NB4 (cell line): ENCODE measurements at regions not wholly inside any gene's neighbourhood (a gene's known extent, or its start where the extent isn't known, plus 50 kb on each side); places are given as distances from the start of the nearest gene placed in this dataset.
A peak's percentile ranks its signal among the peaks of the same experiment; 100 is the strongest.

Experiments
- DNase-seq: peaks from one replicate; pipeline ENCODE4 v3.0.0; 2010; ENCODE audit warnings: low read depth
- H3K4me3 ChIP-seq: one replicate; pipeline ENCODE4 v1.5.1; 2011; ENCODE audit warnings: mild to moderate bottlenecking, low read depth, low read length, moderate library complexity
- MYC ChIP-seq: IDR thresholded peaks from 2 replicates; pipeline ENCODE4 v1.6.1; 2011; ENCODE audit warnings: low read depth, low read length
- POLR2A ChIP-seq: IDR thresholded peaks from 2 replicates; pipeline ENCODE4 v1.6.1; 2011; ENCODE audit warnings: mild to moderate bottlenecking; ENCODE audit not compliant: insufficient read length; ENCODE audit errors: extremely low read depth
- TF ChIP-seq, protein P1 (sequence below): IDR thresholded peaks from 2 replicates; pipeline ENCODE4 v1.6.1; 2011; ENCODE audit warnings: low read depth, low read length
- TF ChIP-seq, protein P2 (sequence below): IDR thresholded peaks from one replicate; pipeline ENCODE4 v1.5.1; 2012; ENCODE audit warnings: low read depth, low read length

DNA sequence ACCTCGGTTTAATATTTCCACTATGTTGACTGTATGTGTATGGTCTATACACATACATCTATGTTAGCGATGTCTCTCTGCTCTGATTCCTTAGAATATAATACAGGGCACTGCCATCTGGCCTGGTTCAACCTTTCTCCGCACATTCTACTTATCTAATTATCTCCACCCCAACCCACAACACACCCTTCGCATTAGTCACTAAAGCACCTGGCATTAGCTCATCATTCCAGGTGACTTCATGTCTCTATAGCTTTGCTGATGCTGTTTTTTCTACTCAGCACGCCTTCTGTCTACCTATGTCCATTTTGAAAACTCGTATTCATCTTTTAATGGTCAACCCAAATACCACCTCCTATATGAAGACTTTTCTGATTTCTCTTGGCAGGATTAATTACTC lies 425.2 kb upstream of the RASGEF1B start:
- H3K4me3 ChIP-seq = no peak overlapping the region
- TF ChIP-seq, protein P1, sequence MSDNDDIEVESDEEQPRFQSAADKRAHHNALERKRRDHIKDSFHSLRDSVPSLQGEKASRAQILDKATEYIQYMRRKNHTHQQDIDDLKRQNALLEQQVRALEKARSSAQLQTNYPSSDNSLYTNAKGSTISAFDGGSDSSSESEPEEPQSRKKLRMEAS = no peak
- TF ChIP-seq, protein P2, sequence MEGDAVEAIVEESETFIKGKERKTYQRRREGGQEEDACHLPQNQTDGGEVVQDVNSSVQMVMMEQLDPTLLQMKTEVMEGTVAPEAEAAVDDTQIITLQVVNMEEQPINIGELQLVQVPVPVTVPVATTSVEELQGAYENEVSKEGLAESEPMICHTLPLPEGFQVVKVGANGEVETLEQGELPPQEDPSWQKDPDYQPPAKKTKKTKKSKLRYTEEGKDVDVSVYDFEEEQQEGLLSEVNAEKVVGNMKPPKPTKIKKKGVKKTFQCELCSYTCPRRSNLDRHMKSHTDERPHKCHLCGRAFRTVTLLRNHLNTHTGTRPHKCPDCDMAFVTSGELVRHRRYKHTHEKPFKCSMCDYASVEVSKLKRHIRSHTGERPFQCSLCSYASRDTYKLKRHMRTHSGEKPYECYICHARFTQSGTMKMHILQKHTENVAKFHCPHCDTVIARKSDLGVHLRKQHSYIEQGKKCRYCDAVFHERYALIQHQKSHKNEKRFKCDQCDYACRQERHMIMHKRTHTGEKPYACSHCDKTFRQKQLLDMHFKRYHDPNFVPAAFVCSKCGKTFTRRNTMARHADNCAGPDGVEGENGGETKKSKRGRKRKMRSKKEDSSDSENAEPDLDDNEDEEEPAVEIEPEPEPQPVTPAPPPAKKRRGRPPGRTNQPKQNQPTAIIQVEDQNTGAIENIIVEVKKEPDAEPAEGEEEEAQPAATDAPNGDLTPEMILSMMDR = no peak
- TF ChIP-seq MYC (no peak), POLR2A (no peak)
- no peak for DNase-seq

DNA sequence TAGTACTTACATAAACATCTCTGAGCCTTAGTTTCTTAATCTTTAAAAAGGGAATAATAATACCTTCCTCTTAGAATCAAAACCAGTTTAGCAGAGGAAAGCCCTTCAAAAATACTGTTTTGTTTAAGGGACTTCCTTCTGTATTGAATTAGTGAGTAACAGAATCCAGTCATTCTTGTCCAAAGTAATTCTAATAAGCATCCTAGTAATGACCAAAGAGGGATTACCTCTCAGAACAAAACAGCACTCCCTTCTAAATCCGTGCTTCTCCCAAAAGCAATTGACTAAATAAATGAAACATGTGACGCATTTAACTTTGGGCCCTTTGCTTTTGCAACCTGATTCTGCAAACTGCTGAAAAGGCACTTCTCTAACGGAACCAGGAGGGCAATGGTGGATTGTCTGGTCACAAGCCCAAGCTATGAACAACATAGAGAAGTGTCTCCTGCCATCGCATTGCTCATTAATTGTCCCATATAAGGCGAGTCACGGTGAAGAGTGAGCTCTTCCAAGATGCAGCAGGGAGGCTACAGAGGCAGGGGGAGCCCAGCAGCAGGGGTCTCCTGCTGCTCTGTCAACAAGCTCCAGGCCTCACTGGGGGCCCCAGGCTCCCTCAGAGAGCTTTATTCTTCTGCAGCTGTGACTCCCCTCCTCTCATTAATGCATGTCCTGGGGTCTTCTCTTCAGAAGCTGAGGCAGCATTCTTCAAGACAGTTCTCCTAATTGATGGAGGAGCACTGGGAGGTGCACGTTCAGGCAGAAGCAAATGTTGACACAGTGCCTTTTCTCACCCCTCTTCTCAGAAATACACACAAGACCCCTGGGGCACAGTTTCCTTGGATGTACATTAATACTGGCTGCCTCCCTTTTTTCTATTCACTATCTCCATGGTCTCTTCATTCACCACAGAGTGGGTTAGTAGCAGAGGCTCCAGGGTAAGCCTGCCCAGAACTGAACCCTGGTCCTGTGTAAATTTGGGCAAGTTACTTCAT lies 419.6 kb upstream of the RASGEF1B start:
- no peak for DNase-seq
- no peak overlapping the region for H3K4me3 ChIP-seq
- TF ChIP-seq, protein P2 = no peak
- TF ChIP-seq POLR2A (no peak), MYC (no peak)
- TF ChIP-seq, protein P1 = no peak

DNA sequence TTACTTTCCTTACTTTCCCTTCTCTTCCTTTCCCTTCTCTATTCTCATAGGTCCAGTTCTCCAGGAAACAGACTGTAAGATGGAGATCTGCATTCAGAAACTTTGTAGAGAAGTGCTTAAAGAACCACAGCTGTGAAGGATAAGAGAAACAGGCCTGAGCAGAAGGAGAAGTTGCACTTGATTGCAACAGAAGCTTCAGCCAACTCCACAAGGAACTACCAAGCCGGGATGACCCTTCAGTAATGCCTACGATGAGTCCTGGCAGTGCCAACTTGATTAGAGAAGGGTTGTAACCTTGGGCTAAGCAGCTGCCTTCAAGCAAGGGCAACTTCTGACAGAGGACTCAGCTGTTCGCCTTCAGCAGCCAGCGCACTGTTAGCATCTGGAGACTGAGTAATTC lies 413.3 kb upstream of the RASGEF1B start:
- H3K4me3 ChIP-seq = no peak overlapping the region
- peak; percentile 3 for DNase-seq
- TF ChIP-seq, protein P1 = no peak

DNA sequence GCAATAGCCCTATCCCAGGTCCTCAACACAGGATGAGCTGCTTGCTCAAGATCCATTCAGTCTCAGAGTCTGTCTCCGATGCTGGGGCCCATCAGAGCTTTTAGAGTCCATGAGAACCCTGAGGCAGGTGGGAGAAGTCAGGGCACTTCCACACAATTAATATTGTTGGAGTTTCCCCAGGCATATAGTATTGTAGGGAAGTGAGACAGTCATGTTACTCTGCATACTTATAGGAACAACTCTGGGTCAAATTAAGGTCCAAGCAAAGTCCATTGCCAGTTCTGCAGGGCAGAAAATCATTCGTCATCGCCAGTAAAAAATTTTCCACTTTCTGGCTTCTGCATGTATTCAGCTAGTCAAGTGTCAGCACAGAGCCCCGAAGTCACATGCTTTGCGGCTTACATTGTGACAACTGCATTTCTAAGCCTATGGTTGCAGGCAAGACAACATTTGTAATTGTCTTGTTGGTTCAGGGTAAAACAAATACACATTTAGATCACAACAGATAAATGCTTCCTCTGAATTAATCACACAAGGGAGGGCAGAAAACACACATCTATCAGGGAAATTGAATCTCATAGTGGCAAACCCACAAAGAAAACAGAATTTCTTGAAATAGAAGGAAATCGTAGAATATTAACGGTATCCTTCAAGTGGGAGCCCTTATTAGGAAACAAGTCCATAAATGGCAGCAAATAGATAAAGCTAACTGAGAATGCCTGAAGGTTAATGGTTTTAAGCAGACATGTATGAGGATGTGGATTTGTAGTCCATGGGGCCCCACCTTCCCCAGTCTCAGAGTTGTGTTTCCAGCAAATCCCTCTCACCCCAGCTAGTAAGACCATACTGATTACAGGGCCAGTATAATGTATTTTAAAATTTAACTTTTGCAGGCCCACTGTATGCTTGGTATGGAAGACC lies 412.1 kb upstream of the RASGEF1B start:
- TF ChIP-seq POLR2A (no peak), MYC (no peak)
- TF ChIP-seq, protein P2 = no peak
- TF ChIP-seq, protein P1 = no peak
- no peak for DNase-seq
- no peak overlapping the region for H3K4me3 ChIP-seq

DNA sequence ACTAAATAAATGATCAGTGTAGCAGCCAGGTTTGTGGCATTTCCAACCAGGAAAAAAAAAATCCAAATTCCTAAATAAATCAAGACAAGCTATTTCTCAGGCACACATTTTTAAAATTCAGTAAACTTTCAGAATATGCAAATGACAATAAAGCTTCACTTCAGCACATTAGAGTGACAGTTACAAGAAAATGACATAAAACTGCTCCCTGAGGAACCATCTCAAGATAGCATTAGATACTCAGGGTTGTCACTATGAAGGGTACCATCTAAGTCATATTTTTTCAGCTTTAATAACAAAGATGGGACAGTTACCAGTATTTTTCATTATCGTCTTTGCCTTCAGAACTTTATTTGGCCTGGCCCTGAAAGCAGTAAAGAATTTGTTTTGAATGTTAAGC lies 411.3 kb upstream of the RASGEF1B start:
- TF ChIP-seq POLR2A = no peak
- no peak for TF ChIP-seq MYC
- TF ChIP-seq, protein P2 = no peak
- TF ChIP-seq, protein P1 = no peak
- H3K4me3 ChIP-seq = no peak overlapping the region
- no peak for DNase-seq
